Panc1 (cell line): ENCODE measurements at regions not wholly inside any gene's neighbourhood (a gene's known extent, or its start where the extent isn't known, plus 50 kb on each side); places are given as distances from the start of the nearest gene placed in this dataset.

Source experiments
- ATAC-seq: fragments of 200-7000 bp; cut with Tn5 transposase; 2 replicates; pipeline ENCODE4 v1.9.1; 2020; ENCODE audit warnings: mild to moderate bottlenecking, moderate library complexity
- BruUV-seq: library from RNA; stranded (reverse); fragments of 400-500 nt; replicated peaks from 2 replicates; lab custom pipeline; 2021; lab: Mats Ljungman, UMichigan
- CTCF ChIA-PET: fragments of 300-600 bp; sonication (Branson Sonifier 250); formaldehyde crosslinking; loops from one replicate; lab custom pipeline; 2022; ENCODE audit warnings: antibody characterized with exemption; lab: Charles Lee
- POLR2A ChIA-PET: fragments of 300-600 bp; sonication (Branson Sonifier 250); formaldehyde crosslinking; loops from one replicate; lab custom pipeline; 2022; ENCODE audit warnings: antibody characterized with exemption; lab: Charles Lee
- DNase-seq: peaks from one replicate; pipeline ENCODE4 v3.0.0-alpha.2; 2010; ENCODE audit warnings: low read depth, low spot score
- H3K27ac ChIP-seq: 2 replicates; pipeline ENCODE4 v1.5.1; 2011; ENCODE audit warnings: mild to moderate bottlenecking, low read length, inconsistent platforms
- H3K27me3 ChIP-seq: fragments of 200-500 bp; sonication (Bioruptor generic); 2 replicates; pipeline ENCODE4 v1.6.0; 2014; ENCODE audit warnings: low read length, inconsistent platforms; ENCODE audit not compliant: control insufficient read depth, insufficient read depth
- H3K36me3 ChIP-seq: fragments of 200-500 bp; sonication (Bioruptor generic); 2 replicates; pipeline ENCODE4 v1.5.1; 2014; ENCODE audit warnings: inconsistent platforms, mild to moderate bottlenecking, low read length, moderate library complexity; ENCODE audit not compliant: control insufficient read depth, insufficient read depth
- H3K4me1 ChIP-seq: 2 replicates; pipeline ENCODE4 v1.5.1; 2011; ENCODE audit warnings: inconsistent platforms, mild to moderate bottlenecking, low read length, moderate library complexity; ENCODE audit not compliant: control insufficient read depth, insufficient read depth
- H3K4me3 ChIP-seq, 2 experiments: 2 replicates each; pipeline ENCODE4 v1.5.1; 2011 to 2012; ENCODE audit warnings: low read depth in 2 of 2, low read length in 2 of 2, mild to moderate bottlenecking in 2 of 2, inconsistent platforms in 1 of 2, moderate library complexity in 1 of 2
- H3K9me3 ChIP-seq: fragments of 200-500 bp; sonication (Bioruptor generic); 2 replicates; pipeline ENCODE4 v1.5.1; 2014; ENCODE audit warnings: low read depth, mild to moderate bottlenecking, inconsistent platforms, low read length, moderate library complexity; ENCODE audit not compliant: control insufficient read depth, insufficient read depth
- POLR2AphosphoS5 ChIP-seq: IDR thresholded peaks from 2 replicates; pipeline ENCODE4 v1.6.1; 2012; ENCODE audit warnings: mild to moderate bottlenecking, low read depth, low read length, moderate library complexity
- SIN3A ChIP-seq: IDR thresholded peaks from 2 replicates; pipeline ENCODE4 v1.6.1; 2012; ENCODE audit warnings: low read depth, mild to moderate bottlenecking, low read length, moderate library complexity, borderline replicate concordance; ENCODE audit not compliant: insufficient read depth
- TCF7L2 ChIP-seq: IDR thresholded peaks from 2 replicates; pipeline ENCODE4 v1.6.1; 2011; ENCODE audit warnings: mild to moderate bottlenecking, low read depth, low read length, inconsistent platforms
- in situ Hi-C: cut with HindIII; loops from 2 replicates; pipeline ENCODE4 v1.10.0; 2016; ENCODE audit warnings: low sequenced_read_pairs, low pct_unique_long_range_greater_than_20kb
- intact Hi-C: fragments of 100-400 bp; cut with micrococcal nuclease; formaldehyde crosslinking; loops from one replicate; pipeline ENCODE4 v1.10.0; 2022; ENCODE audit not compliant: unreplicated experiment
- TF ChIP-seq, protein P1 (sequence below): fragments of 450-650 bp; IDR thresholded peaks from 2 replicates; pipeline ENCODE4 v1.5.1; 2017; ENCODE audit warnings: mild to moderate bottlenecking
- TF ChIP-seq, protein P2 (sequence below), 2 experiments: IDR thresholded peaks; 2 replicates each; pipeline ENCODE4 v1.6.1; 2011 to 2012; ENCODE audit warnings: low read depth in 2 of 2, control low read depth in 1 of 2, low read length in 1 of 2, mild to moderate bottlenecking in 1 of 2, moderate library complexity in 1 of 2; ENCODE audit not compliant: insufficient read depth in 1 of 2

- Histone ChIP-seq H3K9me3 (no peaks in the 10 kb centered on the region), H3K27me3 (no peaks in the 10 kb centered on the region), H3K4me1 (peaks cover 26% of the 10 kb centered on the region), H3K27ac (peak overlapping the region; percentile 48; the same call in 1 of the 2 replicates), H3K36me3 (no peaks in the 10 kb centered on the region; the same call in 1 of the 2 replicates), H3K4me3 (peak overlapping the region; percentile 55 to 61)
- DNase-seq, result no peak
- ChIA-PET POLR2A (interaction anchor here (0.6 kb wide), 1 partner anchor 41 kb away, joined by 4 read pairs; no protein-coding TSS in a partner anchor), CTCF (no interaction called here)
- ATAC-seq, result no peak
- intact Hi-C loops, result no loop called here
- no peak for TF ChIP-seq POLR2AphosphoS5
- TF ChIP-seq TCF7L2, result no peak
- TF ChIP-seq, protein P1, sequence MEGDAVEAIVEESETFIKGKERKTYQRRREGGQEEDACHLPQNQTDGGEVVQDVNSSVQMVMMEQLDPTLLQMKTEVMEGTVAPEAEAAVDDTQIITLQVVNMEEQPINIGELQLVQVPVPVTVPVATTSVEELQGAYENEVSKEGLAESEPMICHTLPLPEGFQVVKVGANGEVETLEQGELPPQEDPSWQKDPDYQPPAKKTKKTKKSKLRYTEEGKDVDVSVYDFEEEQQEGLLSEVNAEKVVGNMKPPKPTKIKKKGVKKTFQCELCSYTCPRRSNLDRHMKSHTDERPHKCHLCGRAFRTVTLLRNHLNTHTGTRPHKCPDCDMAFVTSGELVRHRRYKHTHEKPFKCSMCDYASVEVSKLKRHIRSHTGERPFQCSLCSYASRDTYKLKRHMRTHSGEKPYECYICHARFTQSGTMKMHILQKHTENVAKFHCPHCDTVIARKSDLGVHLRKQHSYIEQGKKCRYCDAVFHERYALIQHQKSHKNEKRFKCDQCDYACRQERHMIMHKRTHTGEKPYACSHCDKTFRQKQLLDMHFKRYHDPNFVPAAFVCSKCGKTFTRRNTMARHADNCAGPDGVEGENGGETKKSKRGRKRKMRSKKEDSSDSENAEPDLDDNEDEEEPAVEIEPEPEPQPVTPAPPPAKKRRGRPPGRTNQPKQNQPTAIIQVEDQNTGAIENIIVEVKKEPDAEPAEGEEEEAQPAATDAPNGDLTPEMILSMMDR, result no peak
- no peak for TF ChIP-seq SIN3A
- TF ChIP-seq, protein P2, sequence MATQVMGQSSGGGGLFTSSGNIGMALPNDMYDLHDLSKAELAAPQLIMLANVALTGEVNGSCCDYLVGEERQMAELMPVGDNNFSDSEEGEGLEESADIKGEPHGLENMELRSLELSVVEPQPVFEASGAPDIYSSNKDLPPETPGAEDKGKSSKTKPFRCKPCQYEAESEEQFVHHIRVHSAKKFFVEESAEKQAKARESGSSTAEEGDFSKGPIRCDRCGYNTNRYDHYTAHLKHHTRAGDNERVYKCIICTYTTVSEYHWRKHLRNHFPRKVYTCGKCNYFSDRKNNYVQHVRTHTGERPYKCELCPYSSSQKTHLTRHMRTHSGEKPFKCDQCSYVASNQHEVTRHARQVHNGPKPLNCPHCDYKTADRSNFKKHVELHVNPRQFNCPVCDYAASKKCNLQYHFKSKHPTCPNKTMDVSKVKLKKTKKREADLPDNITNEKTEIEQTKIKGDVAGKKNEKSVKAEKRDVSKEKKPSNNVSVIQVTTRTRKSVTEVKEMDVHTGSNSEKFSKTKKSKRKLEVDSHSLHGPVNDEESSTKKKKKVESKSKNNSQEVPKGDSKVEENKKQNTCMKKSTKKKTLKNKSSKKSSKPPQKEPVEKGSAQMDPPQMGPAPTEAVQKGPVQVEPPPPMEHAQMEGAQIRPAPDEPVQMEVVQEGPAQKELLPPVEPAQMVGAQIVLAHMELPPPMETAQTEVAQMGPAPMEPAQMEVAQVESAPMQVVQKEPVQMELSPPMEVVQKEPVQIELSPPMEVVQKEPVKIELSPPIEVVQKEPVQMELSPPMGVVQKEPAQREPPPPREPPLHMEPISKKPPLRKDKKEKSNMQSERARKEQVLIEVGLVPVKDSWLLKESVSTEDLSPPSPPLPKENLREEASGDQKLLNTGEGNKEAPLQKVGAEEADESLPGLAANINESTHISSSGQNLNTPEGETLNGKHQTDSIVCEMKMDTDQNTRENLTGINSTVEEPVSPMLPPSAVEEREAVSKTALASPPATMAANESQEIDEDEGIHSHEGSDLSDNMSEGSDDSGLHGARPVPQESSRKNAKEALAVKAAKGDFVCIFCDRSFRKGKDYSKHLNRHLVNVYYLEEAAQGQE (IDR thresholded peaks at IDR 0.05; ENCODE audit: insufficient read depth in 1 of 2, low read depth in 2 of 2, low read length in 1 of 2), result no peak
- BruUV-seq, result no TSS peak
- in situ Hi-C loops, result no loop called here
Observed at GRCh38 chr1:9182784-9183257, 51.8 kb upstream of the H6PD start.

DNA sequence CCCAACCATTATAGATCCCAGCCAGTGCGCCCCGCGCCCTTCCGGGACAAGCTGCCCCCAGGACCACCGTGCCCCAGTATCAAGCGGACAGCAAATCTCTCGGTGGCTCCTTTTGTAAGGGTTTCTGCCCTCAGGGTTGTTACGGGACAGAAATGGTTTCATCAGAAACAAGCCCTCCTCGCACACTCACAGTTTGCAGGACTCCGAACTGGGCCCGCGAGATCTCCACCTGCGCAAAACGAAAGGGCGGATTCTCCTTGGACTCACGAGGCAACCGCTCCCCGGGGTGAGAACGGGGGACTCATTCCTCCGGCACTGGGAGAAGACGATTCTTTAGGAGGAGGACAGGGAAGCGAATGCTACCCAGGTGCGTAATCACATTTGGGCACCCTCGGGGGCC is 51.1 kb upstream of the H6PD start:
- no peaks in the 10 kb centered on the region for H3K27me3 ChIP-seq
- peak overlapping the region in 1 of 2 experiments; percentile 55; a peak in 1 of 4 replicates for H3K4me3 ChIP-seq
- ChIA-PET CTCF (no interaction called here), POLR2A (no interaction called here)
- TF ChIP-seq, protein P2 (IDR thresholded peaks at IDR 0.05; ENCODE audit: insufficient read depth in 1 of 2, low read depth in 2 of 2, low read length in 1 of 2), result no peak
- no peak for TF ChIP-seq SIN3A
- BruUV-seq, result no TSS peak
- intact Hi-C loops (no loop called here), in situ Hi-C loops (no loop called here)
- H3K4me1 ChIP-seq, result peaks cover 26% of the 10 kb centered on the region
- ATAC-seq (no peak), DNase-seq (no peak)
- no peak overlapping the region for H3K27ac ChIP-seq
- H3K36me3 ChIP-seq, result no peaks in the 10 kb centered on the region; the same call in 1 of the 2 replicates
- H3K9me3 ChIP-seq, result no peaks in the 10 kb centered on the region
